Psoas muscle (tissue), 7 donors: ENCODE measurements at regions not wholly inside any gene's neighbourhood (a gene's known extent, or its start where the extent isn't known, plus 50 kb on each side); places are given as distances from the start of the nearest gene placed in this dataset.

Source experiments
- ATAC-seq, 4 donors: fragments of 200-7000 bp; cut with Tn5 transposase; one replicate each; pipeline ENCODE4 v1.9.1; 2020; ENCODE audit warnings: moderate library complexity in 3 of 4, mild to moderate bottlenecking in 2 of 4
- DNase-seq, 2 donors: peaks; one replicate each; pipeline ENCODE4 v3.0.0-alpha.2; 2020
- H3K27ac ChIP-seq: fragments of 200-600 bp; one replicate; pipeline ENCODE4 v1.8.0; 2022
- H3K27me3 ChIP-seq, 3 donors: fragments of 200-600 bp in 1 of 3; one replicate each; pipeline versions ENCODE4 v1.6.1 to v1.8.0; 2013 to 2022; ENCODE audit warnings: low read length in 2 of 3, mild to moderate bottlenecking in 2 of 3, moderate library complexity in 1 of 3; ENCODE audit not compliant: insufficient read depth in 3 of 3
- H3K36me3 ChIP-seq, 2 donors: fragments of 200-600 bp in 1 of 2; one replicate each; pipeline versions ENCODE4 v1.6.1 to v1.8.0; 2013 to 2022; ENCODE audit warnings: low read depth in 1 of 2, mild to moderate bottlenecking in 1 of 2, moderate library complexity in 1 of 2; ENCODE audit not compliant: insufficient read depth in 1 of 2
- H3K4me1 ChIP-seq: fragments of 200-600 bp; one replicate; pipeline ENCODE4 v1.8.0; 2022
- H3K4me3 ChIP-seq: fragments of 200-600 bp; one replicate; pipeline ENCODE4 v1.8.0; 2022; ENCODE audit warnings: mild to moderate bottlenecking
- H3K9me3 ChIP-seq: fragments of 200-600 bp; one replicate; pipeline ENCODE4 v1.8.0; 2022
- WGBS, 3 donors: extraction: QIAGEN DNeasy Blood & Tissue Kit; methylation state at CpG; one replicate each; pipeline versions ENCODE4 v1.1.6 to v1.1.7; 2013; 5-methylcytosine and 5-hydroxymethylcytosine counted together
- intact Hi-C, 2 donors: fragments of 100-400 bp; cut with DNase I; formaldehyde crosslinking; loops; one replicate each; pipeline versions ENCODE4 v1.11.0 to v1.14.2; 2022
- TF ChIP-seq, protein P1 (sequence below): fragments of 200-600 bp; IDR thresholded peaks from one replicate; pipeline ENCODE4 v1.8.0; 2022; ENCODE audit warnings: antibody characterized with exemption
- donor health status: healthy with polysubstance abuse.
- donor health status: DM: no; HTN: no; CAD: no; lungs with moderate emphysema.
- donor health status: Bipolar disorder and iron deficiency.
- donor health status: healthy.
- donor health status: DM: yes; HTN: yes; CAD: no.
- donor health status: DM: no; HTN: no; CAD: no.
- donor health status: DM: yes; HTN: yes; CAD: no.

- Histone ChIP-seq H3K9me3 (no peaks in the 10 kb centered on the region), H3K4me1 (no peaks in the 10 kb centered on the region), H3K27me3 (no peaks in the 10 kb centered on the region), H3K4me3 (no peak overlapping the region), H3K36me3 (no peaks in the 10 kb centered on the region), H3K27ac (no peak overlapping the region)
- TF ChIP-seq, protein P1, sequence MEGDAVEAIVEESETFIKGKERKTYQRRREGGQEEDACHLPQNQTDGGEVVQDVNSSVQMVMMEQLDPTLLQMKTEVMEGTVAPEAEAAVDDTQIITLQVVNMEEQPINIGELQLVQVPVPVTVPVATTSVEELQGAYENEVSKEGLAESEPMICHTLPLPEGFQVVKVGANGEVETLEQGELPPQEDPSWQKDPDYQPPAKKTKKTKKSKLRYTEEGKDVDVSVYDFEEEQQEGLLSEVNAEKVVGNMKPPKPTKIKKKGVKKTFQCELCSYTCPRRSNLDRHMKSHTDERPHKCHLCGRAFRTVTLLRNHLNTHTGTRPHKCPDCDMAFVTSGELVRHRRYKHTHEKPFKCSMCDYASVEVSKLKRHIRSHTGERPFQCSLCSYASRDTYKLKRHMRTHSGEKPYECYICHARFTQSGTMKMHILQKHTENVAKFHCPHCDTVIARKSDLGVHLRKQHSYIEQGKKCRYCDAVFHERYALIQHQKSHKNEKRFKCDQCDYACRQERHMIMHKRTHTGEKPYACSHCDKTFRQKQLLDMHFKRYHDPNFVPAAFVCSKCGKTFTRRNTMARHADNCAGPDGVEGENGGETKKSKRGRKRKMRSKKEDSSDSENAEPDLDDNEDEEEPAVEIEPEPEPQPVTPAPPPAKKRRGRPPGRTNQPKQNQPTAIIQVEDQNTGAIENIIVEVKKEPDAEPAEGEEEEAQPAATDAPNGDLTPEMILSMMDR: no peak
- ATAC-seq (no peak), DNase-seq (no peak)
- intact Hi-C loops: no loop called here
- WGBS, 3 donors: 97 to 98% (median 98%) methylated on average over 2 of the region's 2 CpGs
Observed at GRCh38 chr10:75304741-75305390, 69.1 kb upstream of the COMTD1 start.

DNA sequence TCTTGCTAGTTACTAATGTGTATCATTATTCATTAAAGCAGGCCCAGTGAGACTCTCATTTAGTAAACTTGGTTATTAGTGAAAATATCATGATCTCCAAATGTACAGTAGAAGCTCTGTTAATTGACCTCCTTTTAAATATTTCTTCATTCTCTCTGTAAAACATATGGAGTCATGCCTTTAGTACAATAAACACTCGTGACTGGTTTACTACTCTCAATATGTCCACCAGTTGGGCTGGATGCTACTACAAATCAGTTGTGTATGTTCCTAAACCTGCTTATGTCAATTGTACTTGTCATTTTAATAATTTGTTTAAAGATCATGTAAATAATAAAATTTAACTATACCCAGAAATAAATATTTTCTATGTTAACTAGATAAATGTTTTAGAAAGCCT lies 68.6 kb upstream of the COMTD1 start:
- Histone ChIP-seq H3K36me3 (no peaks in the 10 kb centered on the region), H3K4me1 (no peaks in the 10 kb centered on the region), H3K9me3 (no peaks in the 10 kb centered on the region), H3K27ac (no peak overlapping the region), H3K27me3 (no peaks in the 10 kb centered on the region), H3K4me3 (no peak overlapping the region)
- no peak for ATAC-seq
- TF ChIP-seq, protein P1: no peak
- DNase-seq: no peak
- intact Hi-C loops: no loop called here
- 79 to 92% (median 85%) methylated on average over 1 of the region's 1 CpG for WGBS, 3 donors

GRCh38 chr10:75303045-75303777 lies 67.5 kb upstream of the COMTD1 start:
- H3K4me3 ChIP-seq: no peak overlapping the region
- TF ChIP-seq, protein P1: no peak
- no peaks in the 10 kb centered on the region for H3K9me3 ChIP-seq
- 80 to 88% (median 81%) methylated on average over 2 of the region's 2 CpGs for WGBS, 3 donors
- no peaks in the 10 kb centered on the region for H3K4me1 ChIP-seq
- ATAC-seq (peak; percentile 39 to 74 (median 56)), DNase-seq (no peak)
- no peaks in the 10 kb centered on the region for H3K27me3 ChIP-seq
- H3K27ac ChIP-seq: no peak overlapping the region
- intact Hi-C loops: no loop called here
- no peaks in the 10 kb centered on the region for H3K36me3 ChIP-seq

GRCh38 chr10:75302029-75302428 lies 66.3 kb upstream of the COMTD1 start:
- no peaks in the 10 kb centered on the region for H3K36me3 ChIP-seq
- H3K4me3 ChIP-seq: no peak overlapping the region
- DNase-seq (no peak), ATAC-seq (no peak)
- H3K4me1 ChIP-seq: no peaks in the 10 kb centered on the region
- no peaks in the 10 kb centered on the region for H3K27me3 ChIP-seq
- H3K9me3 ChIP-seq: no peaks in the 10 kb centered on the region
- no peak overlapping the region for H3K27ac ChIP-seq
- 71 to 91% (median 87%) methylated on average over 1 of the region's 1 CpG for WGBS, 3 donors
- TF ChIP-seq, protein P1: no peak
- intact Hi-C loops: no loop called here
